Sciatic nerve (tissue), 2 donors: ENCODE measurements at regions not wholly inside any gene's neighbourhood (a gene's known extent, or its start where the extent isn't known, plus 50 kb on each side); places are given as distances from the start of the nearest gene placed in this dataset.

ENCODE experiments used
- ATAC-seq: fragments of 200-7000 bp; cut with Tn5 transposase; one replicate; pipeline ENCODE4 v1.9.1; 2020; ENCODE audit warnings: mild to moderate bottlenecking, moderate library complexity
- DNase-seq: peaks from one replicate; pipeline ENCODE4 v3.0.0-alpha.2; 2020; ENCODE audit warnings: low spot score
- intact Hi-C: fragments of 100-400 bp; cut with DNase I; formaldehyde crosslinking; loops from one replicate; pipeline ENCODE4 v1.14.2; 2022
- donor health status: DM: no; HTN: no; CAD: no.
- donor health status: DM: no; HTN: no; CAD: no.

DNA sequence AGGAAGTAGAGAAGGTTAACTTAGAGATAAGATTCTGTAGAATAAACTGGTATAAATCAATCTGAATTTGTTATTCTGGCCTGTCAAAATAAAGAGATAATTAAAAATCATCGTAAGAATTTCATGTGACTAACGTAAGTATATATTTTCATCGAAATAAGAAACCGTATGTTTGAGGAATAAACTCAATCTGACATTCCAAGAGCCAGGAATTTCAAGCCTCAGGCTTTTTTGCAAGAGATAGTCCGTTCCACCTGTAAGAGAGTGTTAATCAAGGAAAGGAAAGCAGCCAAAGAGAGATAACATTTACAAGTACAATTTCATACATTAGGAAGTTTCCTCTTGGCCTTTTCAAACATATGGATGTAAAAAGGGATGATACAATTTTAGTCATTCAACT is 701.5 kb downstream of the CBLN2 start:
- intact Hi-C loops: no loop called here
- DNase-seq: no peak
- ATAC-seq: no peak

DNA sequence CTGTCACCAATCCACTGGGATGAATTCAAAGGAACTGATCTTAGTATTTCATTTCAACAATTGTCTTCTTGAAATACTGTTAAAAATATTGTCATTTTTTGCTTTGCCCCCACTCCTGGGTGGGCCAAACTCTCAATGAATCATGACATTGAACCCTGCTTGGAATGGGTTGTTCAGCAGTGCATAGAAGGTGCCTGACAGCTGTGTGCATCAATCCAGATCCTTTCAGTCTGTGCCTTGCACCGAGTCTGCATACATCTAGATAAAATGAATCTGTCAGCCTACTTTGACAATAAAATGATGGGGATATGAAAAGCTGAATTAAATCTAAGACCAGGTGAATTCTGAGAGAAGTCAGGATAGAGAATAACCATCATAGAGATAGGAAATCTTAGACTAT is 706.6 kb downstream of the CBLN2 start:
- DNase-seq (no peak), ATAC-seq (no peak)
- intact Hi-C loops: no loop called here

DNA sequence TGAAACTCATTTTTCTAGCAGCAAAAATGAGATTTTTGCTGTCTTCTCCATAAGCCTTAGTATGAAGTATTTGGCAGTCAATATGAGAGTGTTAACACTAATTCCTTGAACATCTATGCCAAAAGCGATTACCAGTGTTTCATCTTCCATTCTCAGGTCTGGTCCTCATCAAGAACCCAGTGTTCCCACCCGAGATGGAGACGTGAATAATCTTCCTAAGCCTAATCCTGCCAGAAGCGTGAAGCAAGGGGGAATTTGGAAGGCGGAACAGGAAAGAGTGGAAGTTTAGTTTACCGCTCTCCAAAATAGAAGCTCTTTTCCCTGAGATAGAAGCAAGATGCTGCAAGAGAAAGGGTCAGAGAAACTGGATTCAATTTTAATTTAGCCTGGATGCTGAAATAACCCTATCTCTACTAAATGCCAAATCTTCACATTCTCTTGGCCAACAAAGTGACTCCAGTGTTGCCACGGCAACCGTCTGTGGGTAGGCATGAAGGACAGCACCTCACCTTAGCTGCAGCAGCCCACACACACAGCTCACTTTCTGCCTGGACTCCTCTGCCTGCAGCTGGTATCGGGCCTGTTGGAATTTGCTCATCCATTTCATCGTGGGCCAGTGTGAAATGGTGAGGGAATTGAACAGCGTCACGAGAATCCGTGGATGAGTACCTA is 711.1 kb downstream of the CBLN2 start:
- ATAC-seq: no peak
- intact Hi-C loops: no loop called here
- DNase-seq: no peak

DNA sequence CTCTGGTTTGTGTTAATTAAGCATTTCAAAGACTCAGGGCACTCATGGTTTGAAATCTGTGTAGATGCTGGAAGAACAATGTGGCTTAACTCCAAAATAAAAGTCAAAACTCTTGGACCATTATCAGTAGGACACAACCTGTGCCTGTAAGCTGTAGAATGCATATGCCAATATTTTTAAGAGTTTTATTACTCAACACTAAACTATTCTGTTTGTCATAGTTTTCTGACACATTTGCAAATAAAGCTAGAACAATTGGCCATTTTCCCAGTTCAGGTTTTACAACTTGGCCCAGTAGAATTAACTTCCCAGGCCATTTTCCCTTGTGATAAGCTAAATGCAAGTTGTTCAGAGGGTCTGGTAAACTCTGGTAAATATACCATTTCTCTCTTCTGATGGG is 713.1 kb downstream of the CBLN2 start:
- DNase-seq (no peak), ATAC-seq (no peak)
- intact Hi-C loops: no loop called here

DNA sequence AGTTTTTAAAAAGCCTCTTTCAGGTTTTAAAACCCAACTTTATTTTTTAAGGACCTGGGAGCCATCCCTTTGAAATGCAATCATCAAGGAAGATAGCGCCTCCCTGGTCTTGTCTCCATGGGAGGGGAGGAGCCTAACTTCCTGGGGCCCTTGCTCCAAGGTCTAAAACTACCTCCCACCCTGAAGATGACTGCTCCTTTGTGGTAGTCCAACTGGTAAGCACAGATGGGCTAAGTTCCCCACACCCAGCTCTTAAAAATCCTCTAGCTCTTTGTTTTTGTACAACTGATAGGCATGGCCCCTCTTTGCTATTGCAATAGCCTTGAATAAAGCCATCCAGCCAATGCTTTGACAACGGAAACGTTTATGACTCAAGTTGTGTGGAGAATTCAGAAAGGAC is 716.8 kb downstream of the CBLN2 start:
- DNase-seq (no peak), ATAC-seq (no peak)
- intact Hi-C loops: no loop called here

DNA sequence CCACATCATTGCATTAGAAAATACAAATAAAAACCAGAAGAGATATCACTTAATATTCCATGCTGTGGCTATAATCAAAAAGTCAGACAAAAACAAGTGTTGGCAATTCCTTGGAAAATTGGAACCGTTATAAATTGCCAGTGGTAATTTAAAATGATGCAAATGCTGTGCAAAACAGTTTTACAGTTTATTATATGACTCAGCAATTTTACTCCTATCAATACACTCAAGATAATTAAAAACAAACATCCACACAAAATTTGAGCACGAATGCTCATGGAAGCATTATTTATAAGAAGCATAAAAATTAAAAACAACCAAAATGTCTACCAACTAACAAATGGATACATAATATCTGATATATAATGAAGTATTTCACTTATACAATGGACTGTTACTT is 728.8 kb downstream of the CBLN2 start:
- intact Hi-C loops: no loop called here
- DNase-seq (no peak), ATAC-seq (no peak)

DNA sequence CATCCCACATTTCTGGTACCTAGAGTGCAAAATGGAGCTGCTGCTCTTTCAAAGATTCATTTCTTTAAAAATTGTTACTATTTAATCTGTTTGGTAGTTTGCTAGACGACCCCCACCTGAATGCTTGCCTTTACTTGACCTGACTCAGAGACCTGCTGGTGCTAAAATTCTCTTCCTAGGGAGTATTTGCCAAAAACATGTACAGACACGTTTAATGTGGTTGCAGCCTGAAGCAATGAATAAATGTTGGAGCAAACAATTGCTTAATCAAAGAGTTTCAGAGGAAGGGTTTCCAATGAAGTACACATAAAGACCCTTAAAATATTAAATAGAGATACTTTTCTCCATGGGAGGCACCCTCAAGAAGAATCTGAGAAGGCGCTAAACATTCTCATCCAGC is 734.4 kb downstream of the CBLN2 start:
- intact Hi-C loops: no loop called here
- ATAC-seq (no peak), DNase-seq (no peak)

DNA sequence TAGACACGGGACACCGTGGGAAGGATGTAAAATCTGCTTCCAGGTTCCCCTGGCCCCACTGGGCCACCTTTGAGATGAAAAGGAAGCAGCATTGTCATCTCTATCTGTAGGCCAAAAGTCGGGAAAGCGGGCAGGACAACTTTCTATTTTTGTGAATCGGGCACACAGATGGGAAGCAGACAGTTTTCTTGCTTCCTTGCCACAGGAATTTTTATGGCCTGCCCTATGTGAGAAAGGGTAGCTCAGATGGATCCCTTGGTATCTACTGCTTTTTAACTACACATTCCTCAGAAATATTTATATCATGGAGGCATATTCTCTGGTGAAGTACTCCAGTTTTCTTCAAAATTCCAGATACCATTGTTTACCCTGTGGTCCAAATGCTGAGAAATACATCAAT is 735.5 kb downstream of the CBLN2 start:
- no peak for DNase-seq
- no peak for ATAC-seq
- intact Hi-C loops: no loop called here

DNA sequence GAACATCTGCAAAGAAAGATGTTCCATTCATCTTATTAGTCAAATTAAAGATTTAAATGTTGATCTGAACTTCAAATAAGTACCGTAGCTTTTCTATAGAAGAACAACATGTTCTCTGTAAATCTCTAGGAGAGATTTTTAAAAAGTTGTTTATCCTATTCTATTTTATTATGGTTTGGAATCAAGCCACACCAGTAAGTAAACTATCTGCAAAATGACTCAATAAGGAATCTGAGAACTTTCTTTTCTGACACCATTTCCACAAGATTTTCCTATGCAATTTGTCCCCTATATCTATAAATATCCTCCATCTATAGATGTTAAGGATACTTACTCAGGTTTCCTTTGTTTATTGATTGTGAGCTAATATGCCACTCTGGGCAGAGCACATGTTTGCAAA is 736.6 kb downstream of the CBLN2 start:
- DNase-seq: no peak
- intact Hi-C loops: no loop called here
- ATAC-seq: no peak

DNA sequence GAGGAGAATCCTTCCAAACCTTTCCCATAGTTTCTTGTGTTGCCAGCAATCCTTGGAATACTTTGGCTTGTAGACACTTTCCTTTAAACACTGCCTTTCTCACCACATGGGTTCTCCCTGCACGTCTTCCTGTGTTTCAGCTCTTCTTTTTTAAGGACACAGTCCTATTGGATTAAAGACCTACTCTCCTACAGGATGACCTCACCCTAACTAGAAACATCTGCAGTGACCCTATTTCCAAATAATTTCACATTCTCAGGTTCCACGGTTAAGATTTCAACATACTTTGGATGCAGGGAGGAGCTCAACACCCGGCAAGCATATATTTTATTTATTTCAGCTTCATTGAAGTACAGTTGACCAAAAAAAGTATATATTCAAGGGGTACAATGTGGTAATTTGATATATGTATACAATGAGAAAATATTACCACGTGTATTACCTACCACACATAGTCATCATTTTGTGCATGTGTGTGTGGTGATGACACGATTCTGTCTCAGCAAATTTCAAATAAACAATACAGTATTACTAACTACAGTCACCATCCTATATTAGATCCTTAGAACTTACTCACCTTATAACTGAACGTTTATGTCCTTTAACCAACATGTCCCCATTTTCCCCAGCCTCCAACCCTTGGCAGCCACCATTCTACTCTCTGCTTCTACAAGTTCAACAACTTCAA is 745.0 kb downstream of the CBLN2 start:
- ATAC-seq (no peak), DNase-seq (no peak)
- intact Hi-C loops: no loop called here

DNA sequence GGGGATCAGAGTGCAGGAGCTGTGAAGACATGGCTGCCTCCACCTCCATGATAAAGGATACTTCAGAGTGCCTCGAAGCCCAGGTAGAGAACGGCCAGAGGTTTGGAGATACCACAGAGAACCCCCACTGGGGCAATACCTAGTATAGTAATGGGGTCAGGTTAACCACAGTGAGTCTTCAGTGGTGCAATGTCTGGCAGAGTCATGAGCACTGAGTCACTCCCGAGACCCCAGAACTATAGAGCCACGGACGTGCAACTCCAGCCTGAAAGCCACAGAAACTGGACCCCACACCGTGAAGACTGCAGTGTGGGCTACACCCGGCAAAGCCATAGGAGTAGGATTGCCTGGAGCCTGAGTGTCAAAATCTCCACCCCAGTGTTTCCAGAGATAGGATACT is 746.6 kb downstream of the CBLN2 start:
- ATAC-seq: peak; percentile 42
- intact Hi-C loops: no loop called here
- DNase-seq: no peak

DNA sequence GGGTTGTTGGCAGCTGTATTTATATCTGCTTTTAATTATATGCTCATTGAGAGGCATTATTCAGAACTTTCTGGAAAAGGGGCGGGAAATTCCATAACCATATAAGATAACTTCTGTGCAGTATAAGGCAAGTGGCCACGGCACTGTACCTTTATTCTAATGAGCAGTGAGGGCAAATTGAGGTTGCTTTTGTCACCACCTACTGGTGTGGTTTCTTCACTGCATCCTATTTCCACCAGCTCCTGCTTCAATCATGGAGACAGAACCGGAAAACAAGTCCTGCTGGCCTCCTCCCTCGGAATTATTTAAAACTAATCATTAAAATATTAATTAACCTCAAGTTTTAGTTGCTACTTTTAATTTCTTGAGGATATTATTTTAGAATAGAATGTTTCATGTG is 759.4 kb downstream of the CBLN2 start:
- intact Hi-C loops: no loop called here
- ATAC-seq (no peak), DNase-seq (no peak)

DNA sequence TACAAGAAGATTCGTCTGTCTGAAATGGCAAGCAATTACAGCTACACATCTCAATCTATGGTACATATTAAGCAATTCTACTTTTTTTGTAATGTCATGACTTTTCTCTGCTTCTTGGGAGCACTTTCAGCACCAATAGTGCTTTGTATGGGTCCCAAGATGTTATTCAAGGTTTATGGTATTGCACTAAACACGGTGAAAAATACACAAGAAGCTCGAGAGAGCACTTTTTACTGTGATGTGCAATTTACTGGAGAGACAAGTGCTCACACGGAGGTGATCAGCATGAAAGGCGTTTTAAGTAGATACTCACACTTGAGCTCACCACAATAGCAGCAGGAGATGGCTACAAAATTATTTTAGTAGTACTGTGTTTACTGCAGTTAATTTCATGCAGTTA is 783.6 kb downstream of the CBLN2 start:
- DNase-seq (no peak), ATAC-seq (no peak)
- intact Hi-C loops: no loop called here

DNA sequence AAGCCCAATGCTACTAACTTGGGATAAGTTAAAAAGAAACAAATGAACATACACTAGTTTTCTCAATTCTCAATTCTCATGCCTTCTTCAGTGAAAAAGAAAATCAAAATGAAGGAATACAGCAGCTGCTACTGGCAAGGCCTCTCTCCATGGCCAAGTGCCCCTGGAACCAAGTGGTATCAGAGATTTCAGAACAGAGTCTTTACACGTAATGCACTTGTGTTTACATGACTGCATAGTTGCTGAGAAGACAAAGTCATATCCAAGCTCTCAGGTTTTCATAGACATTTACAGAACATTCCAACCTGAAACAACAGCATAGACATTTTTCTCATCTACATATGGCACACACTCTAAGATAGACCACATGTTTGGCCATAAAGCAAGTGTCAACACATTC is 789.9 kb downstream of the CBLN2 start:
- ATAC-seq: no peak
- intact Hi-C loops: no loop called here
- no peak for DNase-seq

DNA sequence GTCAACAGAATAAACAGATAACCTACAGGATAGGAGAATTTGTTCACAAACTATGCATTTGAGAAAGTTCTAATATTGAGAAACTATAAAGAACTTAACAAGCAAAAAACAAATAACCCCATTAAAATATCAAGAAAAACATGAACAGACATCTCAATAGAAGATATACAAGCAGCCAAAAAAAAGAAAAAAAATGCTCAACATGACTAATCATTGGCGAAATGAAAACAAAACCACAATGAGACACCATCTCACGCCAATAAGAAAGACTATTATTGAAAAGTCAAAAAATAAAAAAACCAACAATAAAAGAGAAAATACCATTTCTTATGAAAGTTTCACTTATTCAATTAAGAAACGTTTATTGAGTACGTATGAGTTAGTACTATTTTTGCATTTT is 800.5 kb downstream of the CBLN2 start:
- intact Hi-C loops: no loop called here
- no peak for DNase-seq
- ATAC-seq: no peak

DNA sequence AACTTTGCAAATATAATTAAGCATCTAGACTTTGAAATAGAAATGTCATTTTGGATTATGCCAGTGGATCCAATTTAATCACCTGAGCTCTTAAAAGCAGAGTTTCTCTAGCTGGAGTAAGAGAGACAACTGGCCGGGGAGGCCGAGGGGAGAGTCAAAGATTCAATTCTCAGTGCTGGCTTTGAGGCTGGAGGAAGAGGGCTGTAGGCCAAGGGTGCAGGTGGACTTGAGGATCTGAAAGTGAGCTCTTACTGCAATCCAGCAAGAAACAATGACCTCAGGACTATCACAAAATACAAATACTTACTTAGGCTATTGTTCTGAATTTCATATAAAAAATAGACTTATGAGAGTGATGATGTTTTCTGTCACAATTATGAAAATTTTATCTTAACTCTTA is 814.5 kb downstream of the CBLN2 start:
- ATAC-seq: no peak
- DNase-seq: no peak
- intact Hi-C loops: no loop called here

DNA sequence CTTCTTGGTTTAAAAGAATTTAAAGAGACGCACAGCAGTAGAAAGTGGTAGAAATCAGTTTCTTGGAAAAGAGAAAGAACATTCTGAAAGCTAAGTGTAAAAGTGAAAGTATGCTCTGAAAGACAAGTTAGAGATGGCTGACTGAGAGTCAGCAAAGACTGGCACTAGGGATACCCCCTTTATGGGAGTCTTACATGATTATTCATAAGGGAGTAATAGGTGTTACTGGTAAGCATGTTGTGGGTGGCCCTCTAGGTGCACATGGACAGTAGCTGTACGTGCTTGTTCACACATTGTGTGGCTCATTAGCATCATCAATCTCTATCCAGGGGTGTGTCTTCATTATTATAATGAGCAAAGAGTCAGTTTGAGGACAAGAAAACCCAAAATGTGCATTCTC is 816.2 kb downstream of the CBLN2 start:
- ATAC-seq (no peak), DNase-seq (no peak)
- intact Hi-C loops: no loop called here

DNA sequence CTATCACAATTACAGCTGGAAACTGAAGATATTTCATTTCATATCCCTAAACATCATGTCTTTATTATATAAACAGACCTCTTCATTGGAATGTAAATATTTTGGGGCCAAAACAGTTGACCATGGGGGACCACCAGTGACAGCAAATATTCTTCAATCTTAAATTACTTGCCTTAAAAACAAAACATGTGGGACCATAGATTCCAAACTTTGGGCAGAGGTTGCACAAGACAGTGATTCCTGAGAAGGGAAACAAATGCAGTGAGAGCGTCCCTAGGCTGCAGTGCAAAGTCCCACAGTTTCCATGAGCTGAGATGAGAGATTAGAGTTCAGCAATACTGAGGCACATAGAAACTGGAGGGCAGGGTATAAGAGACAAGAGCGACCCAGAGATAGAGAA is 818.9 kb downstream of the CBLN2 start:
- DNase-seq: no peak

DNA sequence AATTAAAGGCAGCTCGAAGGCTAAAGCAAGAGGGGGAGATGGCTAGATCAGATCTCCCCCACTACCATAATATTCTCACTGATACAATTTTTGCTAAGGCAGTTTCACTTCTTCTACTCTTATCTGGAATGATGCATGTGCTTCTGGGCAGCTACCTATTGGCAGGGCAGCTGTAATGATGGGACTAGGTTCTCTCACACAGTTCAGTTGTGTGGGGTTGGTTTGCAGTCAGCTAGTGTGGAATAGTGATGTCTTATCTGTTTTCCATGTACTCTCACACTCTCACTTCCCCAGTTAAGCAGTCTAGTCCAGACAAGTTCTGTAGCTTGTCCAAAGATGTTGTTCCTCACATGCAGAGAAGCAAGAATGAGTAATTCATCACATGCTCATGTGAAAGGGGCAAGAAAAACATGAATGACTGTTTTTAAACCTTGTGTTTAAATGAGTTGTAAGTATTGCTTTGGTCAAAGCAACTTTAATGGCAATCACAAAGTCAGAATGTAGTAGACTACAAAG is 836.1 kb downstream of the CBLN2 start:
- intact Hi-C loops: no loop called here
- ATAC-seq (no peak), DNase-seq (no peak)

More for the DNA sequence above, 818.9 kb downstream of the CBLN2 start:
- intact Hi-C loops: no loop called here
- no peak for ATAC-seq

DNA sequence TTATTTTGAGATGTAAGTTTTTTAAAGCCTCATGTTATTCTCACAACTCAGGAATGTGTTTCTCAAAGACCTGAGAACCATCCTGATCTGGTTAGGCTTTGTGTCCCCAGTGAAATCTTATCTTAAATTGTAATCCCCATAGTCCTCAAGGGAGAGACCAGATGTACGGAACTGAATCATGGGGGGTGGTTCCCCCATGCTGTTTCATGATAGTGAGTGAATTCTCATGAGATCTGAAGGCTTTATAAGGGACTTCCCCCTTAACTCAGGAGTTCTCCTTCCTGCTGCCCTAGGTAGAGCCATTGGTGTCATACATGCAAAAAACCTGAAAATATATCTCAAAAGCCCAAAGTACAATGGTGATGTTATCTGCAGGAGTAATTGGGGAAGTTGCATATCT is 836.7 kb downstream of the CBLN2 start:
- intact Hi-C loops: no loop called here
- no peak for ATAC-seq
- no peak for DNase-seq
